ENCODE measurements at regions not wholly inside any gene's neighbourhood (a gene's known extent, or its start where the extent isn't known, plus 50 kb on each side); places are given as distances from the start of the nearest gene placed in this dataset.

GRCh38 chr21:27382404-27382803 lies 415.5 kb upstream of the ADAMTS5 start:
- DNase-seq (ENCODE audit: low spot score) (no peak), ATAC-seq (no peak)
- Mint-ChIP-seq H3K4me3 (no peak overlapping the region), H3K9me3 (peaks cover 6% of the 10 kb centered on the region), H3K27me3 (ENCODE audit: insufficient read depth, low read depth, poor library complexity) (no peaks in the 10 kb centered on the region), H3K27ac (no peak overlapping the region), H3K4me1 (peaks cover 4% of the 10 kb centered on the region; the same call in 2 of the 3 replicates), H3K36me3 (ENCODE audit: low read depth) (peaks cover 5% of the 10 kb centered on the region; the same call in 2 of the 3 replicates)
- Histone ChIP-seq H3K79me2 (replicated peaks; ENCODE audit: insufficient read depth) (no peaks in the 10 kb centered on the region), H2AFZ (no peak overlapping the region), H3F3A (replicated peaks; ENCODE audit: low read depth) (no peaks in the 10 kb centered on the region), H3K9me2 (ENCODE audit: insufficient read depth) (no peaks in the 10 kb centered on the region), H3K27ac (ENCODE audit: low read depth) (no peak overlapping the region), H4K20me1 (replicated peaks; ENCODE audit: insufficient read depth) (no peaks in the 10 kb centered on the region), H3K4me1 (ENCODE audit: insufficient read depth) (peaks cover 13% of the 10 kb centered on the region; the same call in 1 of the 2 replicates), H3K27me3 (ENCODE audit: insufficient read depth) (no peaks in the 10 kb centered on the region), H3K4me2 (no peak overlapping the region), H3K4me3 (no peak overlapping the region), H3K36me3 (ENCODE audit: insufficient read depth) (no peaks in the 10 kb centered on the region)
- no peak for TF ChIP-seq EZH2phosphoT487 (IDR thresholded peaks at IDR 0.05; ENCODE audit: unreplicated experiment)
- no peak for TF ChIP-seq POLR2AphosphoS5 (IDR thresholded peaks at IDR 0.05; ENCODE audit: low read depth)
- no peak for TF ChIP-seq ZNF114 (CRISPR knock-in tag; IDR thresholded peaks at IDR 0.05)
- TF ChIP-seq ETS1 (IDR thresholded peaks at IDR 0.05), result no peak
- TF ChIP-seq, protein P1, sequence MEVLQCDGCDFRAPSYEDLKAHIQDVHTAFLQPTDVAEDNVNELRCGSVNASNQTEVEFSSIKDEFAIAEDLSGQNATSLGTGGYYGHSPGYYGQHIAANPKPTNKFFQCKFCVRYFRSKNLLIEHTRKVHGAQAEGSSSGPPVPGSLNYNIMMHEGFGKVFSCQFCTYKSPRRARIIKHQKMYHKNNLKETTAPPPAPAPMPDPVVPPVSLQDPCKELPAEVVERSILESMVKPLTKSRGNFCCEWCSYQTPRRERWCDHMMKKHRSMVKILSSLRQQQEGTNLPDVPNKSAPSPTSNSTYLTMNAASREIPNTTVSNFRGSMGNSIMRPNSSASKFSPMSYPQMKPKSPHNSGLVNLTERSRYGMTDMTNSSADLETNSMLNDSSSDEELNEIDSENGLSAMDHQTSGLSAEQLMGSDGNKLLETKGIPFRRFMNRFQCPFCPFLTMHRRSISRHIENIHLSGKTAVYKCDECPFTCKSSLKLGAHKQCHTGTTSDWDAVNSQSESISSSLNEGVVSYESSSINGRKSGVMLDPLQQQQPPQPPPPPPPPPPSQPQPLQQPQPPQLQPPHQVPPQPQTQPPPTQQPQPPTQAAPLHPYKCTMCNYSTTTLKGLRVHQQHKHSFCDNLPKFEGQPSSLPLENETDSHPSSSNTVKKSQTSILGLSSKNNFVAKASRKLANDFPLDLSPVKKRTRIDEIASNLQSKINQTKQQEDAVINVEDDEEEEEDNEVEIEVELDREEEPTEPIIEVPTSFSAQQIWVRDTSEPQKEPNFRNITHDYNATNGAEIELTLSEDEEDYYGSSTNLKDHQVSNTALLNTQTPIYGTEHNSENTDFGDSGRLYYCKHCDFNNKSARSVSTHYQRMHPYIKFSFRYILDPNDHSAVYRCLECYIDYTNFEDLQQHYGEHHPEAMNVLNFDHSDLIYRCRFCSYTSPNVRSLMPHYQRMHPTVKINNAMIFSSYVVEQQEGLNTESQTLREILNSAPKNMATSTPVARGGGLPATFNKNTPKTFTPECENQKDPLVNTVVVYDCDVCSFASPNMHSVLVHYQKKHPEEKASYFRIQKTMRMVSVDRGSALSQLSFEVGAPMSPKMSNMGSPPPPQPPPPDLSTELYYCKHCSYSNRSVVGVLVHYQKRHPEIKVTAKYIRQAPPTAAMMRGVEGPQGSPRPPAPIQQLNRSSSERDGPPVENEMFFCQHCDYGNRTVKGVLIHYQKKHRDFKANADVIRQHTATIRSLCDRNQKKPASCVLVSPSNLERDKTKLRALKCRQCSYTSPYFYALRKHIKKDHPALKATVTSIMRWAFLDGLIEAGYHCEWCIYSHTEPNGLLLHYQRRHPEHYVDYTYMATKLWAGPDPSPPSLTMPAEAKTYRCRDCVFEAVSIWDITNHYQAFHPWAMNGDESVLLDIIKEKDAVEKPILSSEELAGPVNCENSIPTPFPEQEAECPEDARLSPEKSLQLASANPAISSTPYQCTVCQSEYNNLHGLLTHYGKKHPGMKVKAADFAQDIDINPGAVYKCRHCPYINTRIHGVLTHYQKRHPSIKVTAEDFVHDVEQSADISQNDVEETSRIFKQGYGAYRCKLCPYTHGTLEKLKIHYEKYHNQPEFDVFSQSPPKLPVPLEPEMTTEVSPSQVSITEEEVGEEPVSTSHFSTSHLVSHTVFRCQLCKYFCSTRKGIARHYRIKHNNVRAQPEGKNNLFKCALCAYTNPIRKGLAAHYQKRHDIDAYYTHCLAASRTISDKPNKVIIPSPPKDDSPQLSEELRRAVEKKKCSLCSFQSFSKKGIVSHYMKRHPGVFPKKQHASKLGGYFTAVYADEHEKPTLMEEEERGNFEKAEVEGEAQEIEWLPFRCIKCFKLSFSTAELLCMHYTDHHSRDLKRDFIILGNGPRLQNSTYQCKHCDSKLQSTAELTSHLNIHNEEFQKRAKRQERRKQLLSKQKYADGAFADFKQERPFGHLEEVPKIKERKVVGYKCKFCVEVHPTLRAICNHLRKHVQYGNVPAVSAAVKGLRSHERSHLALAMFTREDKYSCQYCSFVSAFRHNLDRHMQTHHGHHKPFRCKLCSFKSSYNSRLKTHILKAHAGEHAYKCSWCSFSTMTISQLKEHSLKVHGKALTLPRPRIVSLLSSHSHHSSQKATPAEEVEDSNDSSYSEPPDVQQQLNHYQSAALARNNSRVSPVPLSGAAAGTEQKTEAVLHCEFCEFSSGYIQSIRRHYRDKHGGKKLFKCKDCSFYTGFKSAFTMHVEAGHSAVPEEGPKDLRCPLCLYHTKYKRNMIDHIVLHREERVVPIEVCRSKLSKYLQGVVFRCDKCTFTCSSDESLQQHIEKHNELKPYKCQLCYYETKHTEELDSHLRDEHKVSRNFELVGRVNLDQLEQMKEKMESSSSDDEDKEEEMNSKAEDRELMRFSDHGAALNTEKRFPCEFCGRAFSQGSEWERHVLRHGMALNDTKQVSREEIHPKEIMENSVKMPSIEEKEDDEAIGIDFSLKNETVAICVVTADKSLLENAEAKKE (CRISPR knock-in tag; IDR thresholded peaks at IDR 0.05), result no peak
- TF ChIP-seq EZH2 (IDR thresholded peaks at IDR 0.05; ENCODE audit: low read depth, unreplicated experiment), result no peak
- no peak for TF ChIP-seq STAT1 (IDR thresholded peaks at IDR 0.05; ENCODE audit: unreplicated experiment)
- no peak for TF ChIP-seq REST (IDR thresholded peaks at IDR 0.05; ENCODE audit: unreplicated experiment)
- TF ChIP-seq JUNB (IDR thresholded peaks at IDR 0.05; ENCODE audit: unreplicated experiment), result no peak
- no peak for TF ChIP-seq CREB1 (CRISPR knock-in tag; IDR thresholded peaks at IDR 0.05; ENCODE audit: low read depth)
- no peak for TF ChIP-seq ZNF331 (CRISPR knock-in tag; IDR thresholded peaks at IDR 0.05; ENCODE audit: low read depth)
- TF ChIP-seq CTCF (conservative IDR thresholded peaks at IDR 0.05; ENCODE audit: low read depth in 2 of 2), result no peak
- no peak for TF ChIP-seq NANOG (IDR thresholded peaks at IDR 0.05; ENCODE audit: borderline replicate concordance)

Measured in GM23338 (cell line).